ENCODE measurements at regions not wholly inside any gene's neighbourhood (a gene's known extent, or its start where the extent isn't known, plus 50 kb on each side); places are given as distances from the start of the nearest gene placed in this dataset.

GRCh38 chr2:128838244-128838643 lies 519.6 kb upstream of the HS6ST1 start:
- no peak for TF ChIP-seq CTCF (IDR thresholded peaks at IDR 0.05; ENCODE audit: insufficient read depth, low read length)
- no peak for TF ChIP-seq POLR2AphosphoS5 (IDR thresholded peaks at IDR 0.05; ENCODE audit: low read depth)
- TF ChIP-seq GABPA (IDR thresholded peaks at IDR 0.05; ENCODE audit: low read depth): no peak
- TF ChIP-seq, protein P1, sequence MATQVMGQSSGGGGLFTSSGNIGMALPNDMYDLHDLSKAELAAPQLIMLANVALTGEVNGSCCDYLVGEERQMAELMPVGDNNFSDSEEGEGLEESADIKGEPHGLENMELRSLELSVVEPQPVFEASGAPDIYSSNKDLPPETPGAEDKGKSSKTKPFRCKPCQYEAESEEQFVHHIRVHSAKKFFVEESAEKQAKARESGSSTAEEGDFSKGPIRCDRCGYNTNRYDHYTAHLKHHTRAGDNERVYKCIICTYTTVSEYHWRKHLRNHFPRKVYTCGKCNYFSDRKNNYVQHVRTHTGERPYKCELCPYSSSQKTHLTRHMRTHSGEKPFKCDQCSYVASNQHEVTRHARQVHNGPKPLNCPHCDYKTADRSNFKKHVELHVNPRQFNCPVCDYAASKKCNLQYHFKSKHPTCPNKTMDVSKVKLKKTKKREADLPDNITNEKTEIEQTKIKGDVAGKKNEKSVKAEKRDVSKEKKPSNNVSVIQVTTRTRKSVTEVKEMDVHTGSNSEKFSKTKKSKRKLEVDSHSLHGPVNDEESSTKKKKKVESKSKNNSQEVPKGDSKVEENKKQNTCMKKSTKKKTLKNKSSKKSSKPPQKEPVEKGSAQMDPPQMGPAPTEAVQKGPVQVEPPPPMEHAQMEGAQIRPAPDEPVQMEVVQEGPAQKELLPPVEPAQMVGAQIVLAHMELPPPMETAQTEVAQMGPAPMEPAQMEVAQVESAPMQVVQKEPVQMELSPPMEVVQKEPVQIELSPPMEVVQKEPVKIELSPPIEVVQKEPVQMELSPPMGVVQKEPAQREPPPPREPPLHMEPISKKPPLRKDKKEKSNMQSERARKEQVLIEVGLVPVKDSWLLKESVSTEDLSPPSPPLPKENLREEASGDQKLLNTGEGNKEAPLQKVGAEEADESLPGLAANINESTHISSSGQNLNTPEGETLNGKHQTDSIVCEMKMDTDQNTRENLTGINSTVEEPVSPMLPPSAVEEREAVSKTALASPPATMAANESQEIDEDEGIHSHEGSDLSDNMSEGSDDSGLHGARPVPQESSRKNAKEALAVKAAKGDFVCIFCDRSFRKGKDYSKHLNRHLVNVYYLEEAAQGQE (IDR thresholded peaks at IDR 0.05; ENCODE audit: insufficient replicate concordance, low read depth): no peak

Measured in HL-60 (cell line).